DOHH2 (cell line): ENCODE measurements at regions not wholly inside any gene's neighbourhood (a gene's known extent, or its start where the extent isn't known, plus 50 kb on each side); places are given as distances from the start of the nearest gene placed in this dataset.

Experiments
- H3F3A ChIP-seq: fragments of 200-600 bp; sonication (generic), shearing (Covaris generic); 2 replicates; pipeline ENCODE4 v1.6.0; 2016; ENCODE audit warnings: antibody characterized with exemption, mild to moderate bottlenecking; ENCODE audit not compliant: control insufficient read depth, insufficient read depth
- H3K27ac ChIP-seq: fragments of 200-600 bp; sonication (generic); 2 replicates; pipeline ENCODE4 v1.5.1; 2014; ENCODE audit warnings: low read depth, mild to moderate bottlenecking, low read length, moderate library complexity
- H3K27me3 ChIP-seq: fragments of 200-600 bp; sonication (generic); 2 replicates; pipeline ENCODE4 v1.6.1; 2014; ENCODE audit warnings: mild to moderate bottlenecking, low read length, mixed read lengths; ENCODE audit not compliant: control insufficient read depth
- H3K36me3 ChIP-seq: fragments of 200-600 bp; sonication (generic); 2 replicates; pipeline ENCODE4 v1.6.1; 2014; ENCODE audit warnings: mild to moderate bottlenecking, low read length, moderate library complexity, mixed read lengths; ENCODE audit not compliant: control insufficient read depth
- H3K4me1 ChIP-seq: fragments of 200-600 bp; sonication (generic); 2 replicates; pipeline ENCODE4 v1.6.1; 2014; ENCODE audit warnings: mild to moderate bottlenecking, low read length, mixed read lengths; ENCODE audit not compliant: control insufficient read depth
- H3K4me2 ChIP-seq: fragments of 200-600 bp; sonication (generic); 2 replicates; pipeline ENCODE4 v1.6.0; 2014; ENCODE audit warnings: mild to moderate bottlenecking, low read length, moderate library complexity
- H3K4me3 ChIP-seq: fragments of 200-600 bp; sonication (generic); 2 replicates; pipeline ENCODE4 v1.5.1; 2014; ENCODE audit warnings: mild to moderate bottlenecking, low read length, mixed read lengths
- H3K79me2 ChIP-seq: fragments of 200-600 bp; sonication (generic); 2 replicates; pipeline ENCODE4 v1.6.1; 2014; ENCODE audit warnings: mild to moderate bottlenecking, low read length, mixed read lengths; ENCODE audit not compliant: control insufficient read depth
- H3K9me2 ChIP-seq: fragments of 200-600 bp; sonication (generic); replicated peaks from 2 replicates; pipeline ENCODE4 v1.6.1; 2014; ENCODE audit warnings: mild to moderate bottlenecking, low read length, mixed read lengths; ENCODE audit not compliant: control insufficient read depth
- H3K9me3 ChIP-seq: fragments of 200-600 bp; sonication (generic); 2 replicates; pipeline ENCODE4 v1.6.1; 2014; ENCODE audit warnings: antibody characterized with exemption, low read length, mixed read lengths; ENCODE audit not compliant: control insufficient read depth, insufficient read depth
- H4K20me1 ChIP-seq: fragments of 200-600 bp; sonication (generic); 2 replicates; pipeline ENCODE4 v1.6.0; 2014; ENCODE audit warnings: low read depth, mild to moderate bottlenecking, antibody characterized with exemption, low read length, moderate library complexity; ENCODE audit not compliant: control insufficient read depth, insufficient read depth
- CTCF ChIP-seq: fragments of 200-600 bp; sonication (generic); IDR thresholded peaks from one replicate; pipeline ENCODE4 v1.5.1; 2014; ENCODE audit warnings: antibody characterized with exemption, mild to moderate bottlenecking, low read depth, low read length; ENCODE audit not compliant: poor library complexity, severe bottlenecking
- EZH2phosphoT487 ChIP-seq: fragments of 200-600 bp; sonication (generic); IDR thresholded peaks from 2 replicates; pipeline ENCODE4 v1.6.1; 2017; ENCODE audit warnings: borderline replicate concordance, mild to moderate bottlenecking, antibody characterized with exemption, low read length, moderate library complexity, mixed read lengths

GRCh38 chr5:167320019-167320418 is 971.4 kb upstream of the WWC1 start:
- no peaks in the 10 kb centered on the region for H3K79me2 ChIP-seq
- no peak overlapping the region for H3K4me2 ChIP-seq
- no peaks in the 10 kb centered on the region for H3F3A ChIP-seq
- H3K4me3 ChIP-seq: no peak overlapping the region
- no peaks in the 10 kb centered on the region for H3K36me3 ChIP-seq
- H4K20me1 ChIP-seq: no peaks in the 10 kb centered on the region
- no peaks in the 10 kb centered on the region for H3K4me1 ChIP-seq
- no peaks in the 10 kb centered on the region for H3K27me3 ChIP-seq
- no peaks in the 10 kb centered on the region for H3K9me2 ChIP-seq
- H3K27ac ChIP-seq: no peak overlapping the region
- no peaks in the 10 kb centered on the region for H3K9me3 ChIP-seq
- no peak for TF ChIP-seq EZH2phosphoT487
- TF ChIP-seq CTCF: no peak

GRCh38 chr5:167332309-167332708 is 959.1 kb upstream of the WWC1 start:
- no peak for TF ChIP-seq CTCF
- no peak for TF ChIP-seq EZH2phosphoT487
- H3K9me3 ChIP-seq: no peaks in the 10 kb centered on the region

DNA sequence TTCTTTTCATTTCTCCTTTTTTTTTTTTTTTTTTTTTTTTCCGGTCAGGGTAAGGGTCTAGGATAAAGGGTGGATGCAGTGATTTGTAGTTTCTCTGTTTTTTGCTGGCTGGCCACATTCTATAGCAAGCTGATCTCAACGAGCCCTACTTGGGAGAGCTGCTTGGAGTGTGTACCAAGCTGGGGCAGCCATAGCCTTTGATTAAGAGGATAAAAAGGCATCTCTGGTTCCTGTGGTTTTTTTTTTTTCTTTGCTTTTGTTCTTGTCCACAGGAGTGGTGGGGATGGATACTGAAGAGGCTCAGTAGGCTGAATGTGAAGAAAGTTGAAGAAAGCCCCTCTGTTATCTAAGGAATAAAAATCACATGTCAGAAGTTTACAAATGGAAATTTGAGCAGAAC is 955.3 kb upstream of the WWC1 start:
- no peaks in the 10 kb centered on the region for H3K36me3 ChIP-seq
- no peaks in the 10 kb centered on the region for H3K9me3 ChIP-seq
- no peak overlapping the region for H3K4me3 ChIP-seq
- no peaks in the 10 kb centered on the region for H3K9me2 ChIP-seq
- TF ChIP-seq EZH2phosphoT487: no peak
- TF ChIP-seq CTCF: no peak
- no peaks in the 10 kb centered on the region for H3K4me1 ChIP-seq
- H4K20me1 ChIP-seq: no peaks in the 10 kb centered on the region
- no peak overlapping the region for H3K27ac ChIP-seq
- H3K79me2 ChIP-seq: no peaks in the 10 kb centered on the region
- H3K27me3 ChIP-seq: no peaks in the 10 kb centered on the region
- no peak overlapping the region for H3K4me2 ChIP-seq
- no peaks in the 10 kb centered on the region for H3F3A ChIP-seq

More at GRCh38 chr5:167332309-167332708, 959.1 kb upstream of the WWC1 start:
- Histone ChIP-seq H3K27me3 (no peaks in the 10 kb centered on the region), H3K79me2 (no peaks in the 10 kb centered on the region), H3F3A (no peaks in the 10 kb centered on the region), H3K4me2 (no peak overlapping the region), H3K4me3 (no peak overlapping the region), H3K27ac (no peak overlapping the region), H4K20me1 (no peaks in the 10 kb centered on the region), H3K9me2 (no peaks in the 10 kb centered on the region), H3K4me1 (no peaks in the 10 kb centered on the region), H3K36me3 (no peaks in the 10 kb centered on the region)

DNA sequence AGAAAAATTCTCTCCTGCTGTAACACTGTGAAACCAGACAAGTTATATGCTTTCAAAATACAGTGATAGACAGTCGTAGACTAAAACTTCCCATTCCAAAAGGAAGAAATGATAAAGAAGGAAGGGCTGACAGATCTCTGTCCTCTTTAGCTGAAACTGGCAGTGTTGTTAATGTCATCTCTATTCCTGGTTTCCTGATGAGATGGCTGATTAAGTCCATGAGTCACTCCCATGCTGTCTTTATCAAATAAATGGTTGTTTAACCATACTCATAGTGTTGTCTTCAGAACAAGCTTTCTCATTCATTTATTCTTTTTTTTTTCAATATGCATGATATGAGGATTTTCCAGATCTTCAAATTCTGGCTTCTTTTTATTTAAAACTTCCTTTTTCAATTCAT is 952.2 kb upstream of the WWC1 start:
- Histone ChIP-seq H3K4me1 (no peaks in the 10 kb centered on the region), H3K4me3 (no peak overlapping the region), H3K9me3 (no peaks in the 10 kb centered on the region), H3K36me3 (no peaks in the 10 kb centered on the region), H3F3A (no peaks in the 10 kb centered on the region), H3K27me3 (no peaks in the 10 kb centered on the region), H4K20me1 (no peaks in the 10 kb centered on the region), H3K79me2 (no peaks in the 10 kb centered on the region), H3K27ac (no peak overlapping the region), H3K4me2 (no peak overlapping the region), H3K9me2 (no peaks in the 10 kb centered on the region)
- TF ChIP-seq EZH2phosphoT487 (no peak), CTCF (no peak)
